C4-2B (cell line): ENCODE measurements at regions not wholly inside any gene's neighbourhood (a gene's known extent, or its start where the extent isn't known, plus 50 kb on each side); places are given as distances from the start of the nearest gene placed in this dataset.
"Not testable (repeated sequence)": the region's sequence is repeated elsewhere in the genome, so short reads cannot be mapped to it uniquely, and the experiment has no call there.

Experiments
- H3K27ac ChIP-seq: fragments of 450-650 bp; 2 replicates; pipeline ENCODE4 v1.5.1; 2017
- ZFX ChIP-seq: fragments of 450-650 bp; IDR thresholded peaks from 2 replicates; pipeline ENCODE4 v1.6.1; 2017
- TF ChIP-seq, protein P1 (sequence below): fragments of 450-650 bp; conservative IDR thresholded peaks from 2 replicates; pipeline ENCODE4 v1.5.1; 2017; ENCODE audit warnings: mild to moderate bottlenecking

DNA sequence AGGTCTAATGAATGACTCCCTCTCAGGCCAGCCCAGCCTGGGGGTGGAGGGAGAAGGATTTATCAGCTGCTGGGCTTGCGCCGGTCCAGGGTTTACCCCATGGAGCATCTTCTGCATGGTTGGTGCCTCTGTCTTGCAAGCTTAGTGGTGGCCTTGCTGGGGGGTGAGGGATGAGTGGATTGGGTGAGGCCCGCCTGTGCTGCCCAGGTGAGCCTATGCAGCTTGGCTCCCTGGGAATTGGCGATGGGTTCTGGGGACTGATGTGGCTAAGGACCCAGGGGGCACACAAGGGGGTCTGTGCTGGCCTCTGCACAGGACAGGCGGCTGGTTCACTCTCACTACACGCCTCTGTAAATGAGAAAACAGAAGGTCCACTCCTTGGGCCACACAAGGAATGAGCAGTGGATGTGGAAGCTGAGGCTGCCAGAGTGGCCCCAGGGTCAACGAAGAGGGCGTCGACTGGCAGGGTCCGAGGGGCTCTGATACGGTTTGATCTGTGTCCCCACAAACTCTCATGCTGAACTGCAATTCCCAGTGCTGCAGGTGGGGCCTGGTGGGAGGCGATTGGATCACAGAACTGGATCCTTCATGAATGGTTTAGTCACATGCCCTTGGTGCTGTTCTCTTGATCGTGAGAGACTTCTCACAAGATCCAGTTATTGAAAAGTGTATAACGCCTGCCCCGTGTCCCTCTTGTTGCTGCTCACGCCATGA lies 151.6 kb upstream of the HDAC4 start:
- H3K27ac ChIP-seq, result no peak overlapping the region
- TF ChIP-seq, protein P1, sequence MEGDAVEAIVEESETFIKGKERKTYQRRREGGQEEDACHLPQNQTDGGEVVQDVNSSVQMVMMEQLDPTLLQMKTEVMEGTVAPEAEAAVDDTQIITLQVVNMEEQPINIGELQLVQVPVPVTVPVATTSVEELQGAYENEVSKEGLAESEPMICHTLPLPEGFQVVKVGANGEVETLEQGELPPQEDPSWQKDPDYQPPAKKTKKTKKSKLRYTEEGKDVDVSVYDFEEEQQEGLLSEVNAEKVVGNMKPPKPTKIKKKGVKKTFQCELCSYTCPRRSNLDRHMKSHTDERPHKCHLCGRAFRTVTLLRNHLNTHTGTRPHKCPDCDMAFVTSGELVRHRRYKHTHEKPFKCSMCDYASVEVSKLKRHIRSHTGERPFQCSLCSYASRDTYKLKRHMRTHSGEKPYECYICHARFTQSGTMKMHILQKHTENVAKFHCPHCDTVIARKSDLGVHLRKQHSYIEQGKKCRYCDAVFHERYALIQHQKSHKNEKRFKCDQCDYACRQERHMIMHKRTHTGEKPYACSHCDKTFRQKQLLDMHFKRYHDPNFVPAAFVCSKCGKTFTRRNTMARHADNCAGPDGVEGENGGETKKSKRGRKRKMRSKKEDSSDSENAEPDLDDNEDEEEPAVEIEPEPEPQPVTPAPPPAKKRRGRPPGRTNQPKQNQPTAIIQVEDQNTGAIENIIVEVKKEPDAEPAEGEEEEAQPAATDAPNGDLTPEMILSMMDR, result no peak
- no peak for TF ChIP-seq ZFX

DNA sequence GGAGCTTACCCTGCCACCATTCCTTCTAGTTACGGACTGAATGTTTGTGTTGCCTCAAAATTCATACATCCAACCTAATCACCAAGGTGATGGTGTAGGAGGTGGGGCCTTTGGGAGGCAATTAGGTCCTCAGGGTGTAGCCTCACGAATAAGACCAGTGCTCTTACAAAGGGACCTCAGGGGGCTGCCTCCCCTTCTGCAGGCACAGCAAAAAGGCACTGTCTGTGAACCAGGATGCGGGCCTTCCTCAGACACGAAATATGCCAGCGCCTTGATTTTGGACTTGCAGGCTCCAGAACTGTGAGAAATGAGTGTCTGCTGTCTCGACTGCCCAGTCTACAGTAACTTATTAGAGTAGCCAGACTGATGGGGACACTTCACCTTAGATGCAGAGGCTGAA lies 150.4 kb upstream of the HDAC4 start:
- TF ChIP-seq, protein P1, result no peak
- no peak for TF ChIP-seq ZFX
- H3K27ac ChIP-seq, result no peak overlapping the region

DNA sequence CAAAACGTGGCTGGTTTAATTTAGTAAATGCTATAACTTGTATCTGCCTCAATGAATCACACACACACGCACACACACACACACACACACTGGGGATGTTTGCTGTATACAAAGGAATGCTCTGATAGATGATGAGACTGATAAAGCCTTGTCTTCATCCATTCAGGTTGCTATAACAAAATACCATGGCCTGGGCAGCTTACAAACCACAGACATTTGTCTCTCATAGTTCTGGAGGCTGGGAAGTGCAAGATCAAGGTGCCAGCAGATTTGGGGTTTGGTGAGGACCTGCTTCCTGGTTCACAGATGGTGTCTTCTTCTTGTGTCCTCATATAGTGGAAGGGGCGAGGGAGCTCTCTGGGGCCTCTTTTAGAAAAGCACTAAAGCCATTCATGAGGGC lies 149.5 kb upstream of the HDAC4 start:
- TF ChIP-seq, protein P1, result no peak
- TF ChIP-seq ZFX, result no peak

DNA sequence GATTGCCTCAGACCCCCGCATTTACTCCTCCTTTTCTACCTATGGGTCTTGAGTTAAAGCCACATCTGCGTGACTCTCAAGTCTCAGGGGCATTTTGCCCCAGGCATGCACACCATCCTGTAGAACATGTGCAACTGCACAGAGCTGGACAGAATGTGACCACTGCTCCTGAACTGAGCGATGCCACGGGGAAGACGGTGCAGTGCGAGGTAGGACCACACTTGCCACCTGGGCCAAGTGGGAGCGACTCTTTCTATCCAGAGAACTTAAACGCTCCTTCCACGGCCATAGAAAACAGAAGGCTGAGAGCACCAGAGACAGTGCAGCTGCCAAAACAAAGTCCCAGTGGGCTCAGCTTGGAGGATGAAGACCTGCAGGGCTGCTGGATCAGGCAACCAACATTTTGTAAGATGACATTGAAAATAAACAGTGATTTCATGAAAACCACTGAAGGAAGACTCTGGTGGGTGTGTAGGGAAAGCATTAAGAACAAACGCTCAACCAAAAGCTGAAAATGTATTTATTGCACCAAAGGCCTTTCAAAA lies 149.0 kb upstream of the HDAC4 start:
- no peak for TF ChIP-seq ZFX
- no peak overlapping the region for H3K27ac ChIP-seq

More for the DNA sequence above, 149.5 kb upstream of the HDAC4 start:
- no peak overlapping the region for H3K27ac ChIP-seq

DNA sequence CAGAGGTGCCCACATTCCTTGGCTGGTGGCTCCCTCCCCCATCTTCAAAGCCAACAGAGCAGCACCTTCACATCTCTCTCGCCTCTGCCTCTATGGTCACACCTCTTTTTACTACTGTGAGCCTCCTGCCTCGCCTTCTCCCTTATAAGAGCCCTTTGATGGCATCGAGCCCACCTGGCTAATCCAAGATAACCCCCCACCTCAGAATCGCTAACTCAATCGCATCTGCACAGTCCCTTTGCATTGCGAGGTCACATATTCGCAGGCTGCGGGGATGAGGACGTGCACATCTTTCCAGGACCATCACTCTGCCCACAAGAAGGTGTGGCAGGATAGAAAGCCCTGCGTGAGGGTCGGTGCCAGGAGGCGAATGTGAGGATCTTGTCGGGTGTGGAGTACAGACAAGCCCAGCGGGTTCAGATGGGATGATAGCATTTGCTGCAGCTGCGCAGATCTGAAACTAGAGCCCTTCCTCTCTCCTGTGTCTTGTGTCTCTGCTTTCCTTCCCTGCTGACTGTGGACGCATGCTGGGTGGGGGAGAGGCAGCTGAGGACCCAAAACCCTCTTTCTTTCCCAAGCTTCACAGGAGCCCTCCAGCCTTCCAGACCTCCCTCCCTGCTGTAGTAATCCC lies 148.3 kb upstream of the HDAC4 start:
- no peak overlapping the region for H3K27ac ChIP-seq
- TF ChIP-seq ZFX, result no peak
- TF ChIP-seq, protein P1, result no peak

DNA sequence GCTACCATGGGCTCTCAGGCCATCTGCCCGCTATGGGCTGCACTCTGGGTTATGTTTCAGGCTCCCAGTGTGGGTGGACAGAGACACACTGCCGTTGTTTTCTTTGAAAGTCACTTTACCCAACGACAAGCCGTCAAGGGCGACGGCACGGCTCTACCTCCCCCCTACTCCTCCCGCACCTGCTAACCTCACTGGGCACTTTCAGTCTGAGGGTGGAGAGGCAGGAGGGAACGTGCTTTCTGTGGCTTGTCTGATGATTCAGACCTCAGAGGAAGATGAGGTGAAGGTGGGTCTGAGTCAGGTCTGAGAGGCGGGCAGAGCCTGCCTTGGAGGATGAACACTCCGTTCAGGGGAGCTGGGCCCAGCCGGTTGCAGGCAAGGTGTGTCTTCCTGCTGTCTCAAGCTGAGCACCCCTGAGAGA lies 147.6 kb upstream of the HDAC4 start:
- no peak for TF ChIP-seq ZFX
- TF ChIP-seq, protein P1, result no peak
- H3K27ac ChIP-seq, result no peak overlapping the region

DNA sequence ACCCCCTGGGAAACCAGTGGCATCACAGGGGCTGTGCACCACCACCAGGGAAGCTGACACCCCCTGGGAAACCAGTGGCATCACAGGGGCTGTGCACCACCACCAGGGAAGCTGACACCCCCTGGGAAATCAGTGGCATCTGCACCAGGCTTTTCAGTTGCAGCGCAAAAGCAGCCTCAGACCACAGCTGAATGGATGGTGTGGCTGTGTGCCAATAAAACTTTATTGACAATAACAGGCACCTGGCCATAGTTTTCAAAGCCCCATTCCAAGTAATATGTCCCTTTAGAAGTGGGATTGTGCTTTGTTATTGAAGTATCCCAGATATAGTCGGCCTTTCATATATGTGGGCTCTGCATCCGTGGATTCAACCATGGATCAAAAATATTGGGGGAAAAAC lies 146.3 kb upstream of the HDAC4 start:
- not testable (repeated sequence) for H3K27ac ChIP-seq

DNA sequence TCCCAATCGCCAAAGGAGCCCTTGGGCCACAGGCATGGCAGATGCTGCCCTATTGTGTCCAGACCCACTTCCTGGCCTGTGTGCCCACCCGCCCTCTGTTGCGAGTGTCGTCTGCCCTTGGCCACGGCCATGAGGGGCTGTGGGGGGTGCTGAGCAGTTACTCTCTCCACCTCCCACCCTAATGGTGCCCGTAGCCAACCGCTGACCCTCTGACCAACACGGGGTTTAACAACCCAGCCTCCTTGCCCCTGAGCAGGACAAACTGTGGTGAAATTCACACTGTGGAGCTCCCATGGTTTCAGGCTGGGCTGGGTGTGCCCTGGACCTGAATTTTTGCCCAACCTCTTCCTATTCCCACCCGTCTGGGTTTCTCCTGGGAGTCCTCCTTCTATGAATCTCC lies 145.7 kb upstream of the HDAC4 start:
- TF ChIP-seq, protein P1, result no peak
- no peak for TF ChIP-seq ZFX
- H3K27ac ChIP-seq, result no peak overlapping the region
